ENCODE measurements at regions not wholly inside any gene's neighbourhood (a gene's known extent, or its start where the extent isn't known, plus 50 kb on each side); places are given as distances from the start of the nearest gene placed in this dataset.

DNA sequence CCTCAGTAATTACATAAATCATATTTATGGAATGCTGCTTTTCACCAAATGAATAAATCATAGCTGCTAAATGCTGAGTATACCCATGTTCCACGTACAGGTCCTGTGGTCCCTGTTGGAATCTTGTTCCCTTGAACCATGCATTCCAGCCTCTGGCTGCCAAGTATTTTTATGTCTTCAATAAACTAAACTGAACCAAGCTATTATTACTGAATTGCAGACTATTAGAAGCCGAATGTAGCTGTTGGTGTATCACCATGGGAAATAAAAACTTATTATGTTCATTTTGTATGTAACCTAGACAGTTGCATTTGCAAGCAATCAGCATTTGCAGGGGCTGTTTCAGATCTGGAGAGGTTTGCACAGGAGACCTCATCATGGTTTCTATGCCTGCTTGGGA is 362.4 kb downstream of the ADCYAP1 start:
- TF ChIP-seq, protein P1, sequence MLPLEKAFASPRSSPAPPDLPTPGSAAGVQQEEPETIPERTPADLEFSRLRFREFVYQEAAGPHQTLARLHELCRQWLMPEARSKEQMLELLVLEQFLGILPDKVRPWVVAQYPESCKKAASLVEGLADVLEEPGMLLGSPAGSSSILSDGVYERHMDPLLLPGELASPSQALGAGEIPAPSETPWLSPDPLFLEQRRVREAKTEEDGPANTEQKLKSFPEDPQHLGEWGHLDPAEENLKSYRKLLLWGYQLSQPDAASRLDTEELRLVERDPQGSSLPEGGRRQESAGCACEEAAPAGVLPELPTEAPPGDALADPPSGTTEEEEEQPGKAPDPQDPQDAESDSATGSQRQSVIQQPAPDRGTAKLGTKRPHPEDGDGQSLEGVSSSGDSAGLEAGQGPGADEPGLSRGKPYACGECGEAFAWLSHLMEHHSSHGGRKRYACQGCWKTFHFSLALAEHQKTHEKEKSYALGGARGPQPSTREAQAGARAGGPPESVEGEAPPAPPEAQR (CRISPR knock-in tag; IDR thresholded peaks at IDR 0.05) = no peak
- TF ChIP-seq, protein P2, sequence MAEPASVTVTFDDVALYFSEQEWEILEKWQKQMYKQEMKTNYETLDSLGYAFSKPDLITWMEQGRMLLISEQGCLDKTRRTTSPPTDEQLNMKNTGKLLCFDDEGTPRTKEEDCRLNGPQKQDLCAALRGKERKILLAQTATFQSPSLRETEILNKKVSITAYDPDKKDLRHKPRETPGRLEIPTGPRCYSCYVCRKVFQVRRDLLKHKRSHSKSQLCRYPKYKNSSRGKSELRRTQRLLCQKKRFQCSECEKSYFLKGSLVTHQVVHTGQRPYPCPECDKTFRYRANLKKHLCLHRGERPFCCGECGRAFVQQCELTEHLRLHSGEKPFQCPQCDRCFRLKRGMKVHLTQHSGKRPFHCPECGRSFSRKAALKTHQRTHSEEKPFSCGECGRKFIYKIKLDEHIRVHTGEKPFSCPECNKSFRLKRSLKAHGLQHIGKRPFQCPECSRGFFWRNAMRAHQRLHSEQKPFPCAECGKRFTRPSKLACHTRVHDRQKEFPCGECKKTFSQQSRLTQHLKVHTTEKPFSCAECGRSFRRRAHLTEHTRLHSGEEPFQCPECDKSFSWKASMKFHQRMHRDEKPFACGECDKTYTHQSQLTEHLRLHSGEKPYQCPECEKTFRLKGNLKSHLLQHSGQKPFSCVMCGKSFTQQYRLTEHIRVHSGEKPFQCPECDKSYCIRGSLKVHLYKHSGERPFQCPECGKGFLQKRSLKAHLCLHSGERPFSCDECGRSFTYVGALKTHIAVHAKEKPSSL (CRISPR knock-in tag; conservative IDR thresholded peaks at IDR 0.05) = no peak

All from WTC11 (cell line).